ENCODE measurements at regions not wholly inside any gene's neighbourhood (a gene's known extent, or its start where the extent isn't known, plus 50 kb on each side); places are given as distances from the start of the nearest gene placed in this dataset.

- H4K8ac ChIP-seq (ENCODE audit: low read depth, low read length), result no peak overlapping the region
- H3K4me2 ChIP-seq (ENCODE audit: low read length), result no peak overlapping the region
- H3K23ac ChIP-seq (ENCODE audit: low read length), result no peak overlapping the region
- H3K18ac ChIP-seq (ENCODE audit: low read length), result peak overlapping the region; percentile 1
- WGBS (ENCODE audit: extremely low coverage, insufficient coverage, insufficient read length), result no CpG with 5 or more reads among the region's 4 CpGs
- peak overlapping the region; percentile 84 for H2BK12ac ChIP-seq (ENCODE audit: low read length)
- H2BK120ac ChIP-seq (ENCODE audit: insufficient read depth, low read length, poor library complexity), result no peak overlapping the region
- H3K27me3 ChIP-seq (ENCODE audit: insufficient read depth, low read length), result no peaks in the 10 kb centered on the region
- no peaks in the 10 kb centered on the region for H3K9me3 ChIP-seq (ENCODE audit: insufficient read depth, low read depth, low read length)
- peak overlapping the region; percentile 50 for H4K91ac ChIP-seq (ENCODE audit: low read depth, low read length)
- no peak overlapping the region for H2AK5ac ChIP-seq (ENCODE audit: low read length)
- no peak overlapping the region for H2BK5ac ChIP-seq (ENCODE audit: low read depth, low read length, poor library complexity)
- H3K79me1 ChIP-seq (ENCODE audit: low read length), result peaks cover 2% of the 10 kb centered on the region
- no peak for DNase-seq
- no peak overlapping the region for H2AFZ ChIP-seq (ENCODE audit: insufficient read depth, low read length, poor library complexity)
- H3K4me1 ChIP-seq (ENCODE audit: control insufficient read depth in 1 of 2, insufficient read depth in 2 of 2, low read length in 2 of 2), result no peaks in the 10 kb centered on the region
- no peak overlapping the region for H3K4ac ChIP-seq (ENCODE audit: low read depth, low read length)
- no peak overlapping the region for H4K12ac ChIP-seq (ENCODE audit: low read depth, low read length)
- no peak overlapping the region for H3K14ac ChIP-seq (ENCODE audit: low read length)
- H3K27ac ChIP-seq (ENCODE audit: low read depth, low read length), result no peak overlapping the region
- no peak overlapping the region for H3K4me3 ChIP-seq (ENCODE audit: low read depth, low read length)
- no peak overlapping the region for H3K9ac ChIP-seq (ENCODE audit: low read length)
- no peaks in the 10 kb centered on the region for H3K36me3 ChIP-seq (ENCODE audit: control insufficient read depth in 1 of 2, insufficient read depth in 2 of 2, low read length in 2 of 2)
- no peaks in the 10 kb centered on the region for H3K79me2 ChIP-seq (ENCODE audit: control insufficient read depth, insufficient read depth, low read length, poor library complexity)
These were observed 316.6 kb upstream of the UBE2E2 start for GRCh38 chr3:22886439-22887068.

GRCh38 chr3:22887664-22888291, 315.3 kb upstream of the UBE2E2 start:
- no peak overlapping the region for H2BK5ac ChIP-seq (ENCODE audit: low read depth, low read length, poor library complexity)
- no peak overlapping the region for H2BK120ac ChIP-seq (ENCODE audit: insufficient read depth, low read length, poor library complexity)
- peaks cover 0 to 4% of the 10 kb centered on the region in 2 experiments for H3K4me1 ChIP-seq (ENCODE audit: control insufficient read depth in 1 of 2, insufficient read depth in 2 of 2, low read length in 2 of 2)
- H3K23ac ChIP-seq (ENCODE audit: low read length), result no peak overlapping the region
- H3K4me3 ChIP-seq (ENCODE audit: low read depth, low read length), result no peak overlapping the region
- no peak overlapping the region for H3K9ac ChIP-seq (ENCODE audit: low read length)
- peak; percentile 6 to 58 for DNase-seq
- no peak overlapping the region for H3K4me2 ChIP-seq (ENCODE audit: low read length)
- H3K79me2 ChIP-seq (ENCODE audit: control insufficient read depth, insufficient read depth, low read length, poor library complexity), result no peaks in the 10 kb centered on the region
- no peaks in the 10 kb centered on the region for H3K27me3 ChIP-seq (ENCODE audit: insufficient read depth, low read length)
- H3K79me1 ChIP-seq (ENCODE audit: low read length), result peaks cover 2% of the 10 kb centered on the region
- H3K4ac ChIP-seq (ENCODE audit: low read depth, low read length), result no peak overlapping the region
- no peaks in the 10 kb centered on the region for H3K36me3 ChIP-seq (ENCODE audit: control insufficient read depth in 1 of 2, insufficient read depth in 2 of 2, low read length in 2 of 2)
- H3K9me3 ChIP-seq (ENCODE audit: insufficient read depth, low read depth, low read length), result no peaks in the 10 kb centered on the region
- no peak overlapping the region for H4K12ac ChIP-seq (ENCODE audit: low read depth, low read length)
- H2AK5ac ChIP-seq (ENCODE audit: low read length), result no peak overlapping the region
- H4K8ac ChIP-seq (ENCODE audit: low read depth, low read length), result no peak overlapping the region
- no peak overlapping the region for H2AFZ ChIP-seq (ENCODE audit: insufficient read depth, low read length, poor library complexity)
- H3K27ac ChIP-seq (ENCODE audit: low read depth, low read length), result no peak overlapping the region
- no CpG with 5 or more reads among the region's 2 CpGs for WGBS (ENCODE audit: extremely low coverage, insufficient coverage, insufficient read length)
- no peak overlapping the region for H3K18ac ChIP-seq (ENCODE audit: low read length)
- no peak overlapping the region for H3K14ac ChIP-seq (ENCODE audit: low read length)
- H2BK12ac ChIP-seq (ENCODE audit: low read length), result no peak overlapping the region
- no peak overlapping the region for H4K91ac ChIP-seq (ENCODE audit: low read depth, low read length)

- Histone ChIP-seq H3K18ac (ENCODE audit: low read length) (no peak overlapping the region), H2BK12ac (ENCODE audit: low read length) (no peak overlapping the region), H3K4ac (ENCODE audit: low read depth, low read length) (no peak overlapping the region), H2AK5ac (ENCODE audit: low read length) (no peak overlapping the region), H3K4me3 (ENCODE audit: low read depth, low read length) (no peak overlapping the region), H3K9me3 (ENCODE audit: insufficient read depth, low read depth, low read length) (no peaks in the 10 kb centered on the region), H3K4me2 (ENCODE audit: low read length) (no peak overlapping the region), H4K91ac (ENCODE audit: low read depth, low read length) (peak overlapping the region; percentile 24), H3K27me3 (ENCODE audit: insufficient read depth, low read length) (no peaks in the 10 kb centered on the region), H3K79me2 (ENCODE audit: control insufficient read depth, insufficient read depth, low read length, poor library complexity) (no peaks in the 10 kb centered on the region), H2BK120ac (ENCODE audit: insufficient read depth, low read length, poor library complexity) (no peak overlapping the region), H4K12ac (ENCODE audit: low read depth, low read length) (no peak overlapping the region), H3K27ac (ENCODE audit: low read depth, low read length) (no peak overlapping the region), H4K8ac (ENCODE audit: low read depth, low read length) (no peak overlapping the region), H3K4me1 (ENCODE audit: control insufficient read depth in 1 of 2, insufficient read depth in 2 of 2, low read length in 2 of 2) (peaks cover 0 to 4% of the 10 kb centered on the region in 2 experiments), H2AFZ (ENCODE audit: insufficient read depth, low read length, poor library complexity) (no peak overlapping the region), H3K36me3 (ENCODE audit: control insufficient read depth in 1 of 2, insufficient read depth in 2 of 2, low read length in 2 of 2) (no peaks in the 10 kb centered on the region), H3K79me1 (ENCODE audit: low read length) (peaks cover 2% of the 10 kb centered on the region), H3K9ac (ENCODE audit: low read length) (no peak overlapping the region), H3K23ac (ENCODE audit: low read length) (no peak overlapping the region), H3K14ac (ENCODE audit: low read length) (no peak overlapping the region), H2BK5ac (ENCODE audit: low read depth, low read length, poor library complexity) (no peak overlapping the region)
- no peak for DNase-seq
- no CpG with 5 or more reads among the region's 2 CpGs for WGBS (ENCODE audit: extremely low coverage, insufficient coverage, insufficient read length)
These were observed 310.0 kb upstream of the UBE2E2 start for GRCh38 chr3:22893101-22893500.

GRCh38 chr3:22893644-22894325, 309.3 kb upstream of the UBE2E2 start:
- peak overlapping the region; percentile 72 for H2BK12ac ChIP-seq (ENCODE audit: low read length)

More at GRCh38 chr3:22893644-22894325, 309.3 kb upstream of the UBE2E2 start:
- no peaks in the 10 kb centered on the region for H3K36me3 ChIP-seq (ENCODE audit: control insufficient read depth in 1 of 2, insufficient read depth in 2 of 2, low read length in 2 of 2)
- no CpG with 5 or more reads among the region's 3 CpGs for WGBS (ENCODE audit: extremely low coverage, insufficient coverage, insufficient read length)
- H3K9ac ChIP-seq (ENCODE audit: low read length), result no peak overlapping the region
- no peak overlapping the region for H4K8ac ChIP-seq (ENCODE audit: low read depth, low read length)
- no peak overlapping the region for H3K4me3 ChIP-seq (ENCODE audit: low read depth, low read length)
- H3K27me3 ChIP-seq (ENCODE audit: insufficient read depth, low read length), result no peaks in the 10 kb centered on the region
- DNase-seq, result no peak
- peaks cover 2% of the 10 kb centered on the region for H3K79me1 ChIP-seq (ENCODE audit: low read length)
- no peak overlapping the region for H2AFZ ChIP-seq (ENCODE audit: insufficient read depth, low read length, poor library complexity)
- H3K14ac ChIP-seq (ENCODE audit: low read length), result peak overlapping the region; percentile 44
- no peak overlapping the region for H3K4me2 ChIP-seq (ENCODE audit: low read length)
- peak overlapping the region; percentile 53 for H4K91ac ChIP-seq (ENCODE audit: low read depth, low read length)
- peaks cover 0 to 4% of the 10 kb centered on the region in 2 experiments for H3K4me1 ChIP-seq (ENCODE audit: control insufficient read depth in 1 of 2, insufficient read depth in 2 of 2, low read length in 2 of 2)
- no peak overlapping the region for H4K12ac ChIP-seq (ENCODE audit: low read depth, low read length)
- H3K79me2 ChIP-seq (ENCODE audit: control insufficient read depth, insufficient read depth, low read length, poor library complexity), result no peaks in the 10 kb centered on the region
- no peak overlapping the region for H2BK5ac ChIP-seq (ENCODE audit: low read depth, low read length, poor library complexity)
- H3K4ac ChIP-seq (ENCODE audit: low read depth, low read length), result no peak overlapping the region
- no peak overlapping the region for H2AK5ac ChIP-seq (ENCODE audit: low read length)
- no peak overlapping the region for H3K18ac ChIP-seq (ENCODE audit: low read length)
- no peaks in the 10 kb centered on the region for H3K9me3 ChIP-seq (ENCODE audit: insufficient read depth, low read depth, low read length)
- no peak overlapping the region for H2BK120ac ChIP-seq (ENCODE audit: insufficient read depth, low read length, poor library complexity)
- no peak overlapping the region for H3K23ac ChIP-seq (ENCODE audit: low read length)
- H3K27ac ChIP-seq (ENCODE audit: low read depth, low read length), result no peak overlapping the region
